Neural cell (in vitro differentiated cells): ENCODE measurements at regions not wholly inside any gene's neighbourhood (a gene's known extent, or its start where the extent isn't known, plus 50 kb on each side); places are given as distances from the start of the nearest gene placed in this dataset.

Source experiments
- H2AFZ ChIP-seq: fragments of 200-600, 300-800 bp; sonication (generic), shearing (Covaris generic); 2 replicates; pipeline ENCODE4 v1.6.0; 2014; ENCODE audit warnings: low read depth, mild to moderate bottlenecking, antibody characterized with exemption, low read length, moderate library complexity
- H3F3A ChIP-seq: fragments of 200-600 bp; shearing (Covaris generic); 2 replicates; pipeline ENCODE4 v1.6.1; 2016; ENCODE audit warnings: mild to moderate bottlenecking, moderate library complexity, mixed read lengths, antibody characterized with exemption, low read length; ENCODE audit not compliant: insufficient read depth, poor library complexity, severe bottlenecking
- H3K27ac ChIP-seq: fragments of 200-600, 300-800 bp; sonication (generic), shearing (Covaris generic); 2 replicates; pipeline ENCODE4 v1.5.1; 2014; ENCODE audit warnings: mild to moderate bottlenecking, low read length, moderate library complexity
- H3K27me3 ChIP-seq: fragments of 300-800, 200-600 bp; sonication (generic), shearing (Covaris generic); 2 replicates; pipeline ENCODE4 v1.6.0; 2014; ENCODE audit warnings: mild to moderate bottlenecking, low read depth, low read length, moderate library complexity; ENCODE audit not compliant: insufficient read depth
- H3K36me3 ChIP-seq: fragments of 300-800, 200-600 bp; sonication (generic), shearing (Covaris generic); 2 replicates; pipeline ENCODE4 v1.5.1; 2014; ENCODE audit warnings: mild to moderate bottlenecking, antibody characterized with exemption, low read length, moderate library complexity; ENCODE audit not compliant: insufficient read depth
- H3K4me2 ChIP-seq: fragments of 300-800, 200-600 bp; sonication (generic), shearing (Covaris generic); 2 replicates; pipeline ENCODE4 v1.6.0; 2014; ENCODE audit warnings: mild to moderate bottlenecking, low read length
- H3K4me3 ChIP-seq: fragments of 300-800, 200-600 bp; sonication (generic), shearing (Covaris generic); 2 replicates; pipeline ENCODE4 v1.5.1; 2014; ENCODE audit warnings: mild to moderate bottlenecking, low read length, moderate library complexity
- H3K79me2 ChIP-seq: fragments of 200-600 bp; shearing (Covaris generic); replicated peaks from 2 replicates; pipeline ENCODE4 v1.6.0; 2014; ENCODE audit warnings: mild to moderate bottlenecking, low read length, moderate library complexity; ENCODE audit not compliant: insufficient read depth
- H3K9ac ChIP-seq: fragments of 300-800, 200-600 bp; sonication (generic), shearing (Covaris generic); 2 replicates; pipeline ENCODE4 v1.6.1; 2016; ENCODE audit warnings: mild to moderate bottlenecking, low read length, mixed read lengths
- H3K9me2 ChIP-seq: fragments of 200-600 bp; shearing (Covaris generic); 2 replicates; pipeline ENCODE4 v1.6.1; 2016; ENCODE audit warnings: mild to moderate bottlenecking, low read length, mixed read lengths; ENCODE audit not compliant: insufficient read depth
- H3K9me3 ChIP-seq: fragments of 200-600, 300-800 bp; sonication (generic), shearing (Covaris generic); 2 replicates; pipeline ENCODE4 v1.6.1; 2016; ENCODE audit warnings: mild to moderate bottlenecking, mixed run types, low read length, moderate library complexity, mixed read lengths
- H4K20me1 ChIP-seq: fragments of 200-600 bp; shearing (Covaris generic); 2 replicates; pipeline ENCODE4 v1.6.1; 2016; ENCODE audit warnings: mild to moderate bottlenecking, mixed run types; ENCODE audit not compliant: insufficient read depth
- CTCF ChIP-seq: fragments of 450-650 bp; IDR thresholded peaks from 2 replicates; pipeline ENCODE4 v1.5.1; 2014; ENCODE audit warnings: antibody characterized with exemption, mild to moderate bottlenecking, moderate library complexity; ENCODE audit not compliant: poor library complexity, severe bottlenecking
- EP300 ChIP-seq: fragments of 450-650 bp; conservative IDR thresholded peaks from 2 replicates; pipeline ENCODE4 v1.6.1; 2014; ENCODE audit warnings: antibody characterized with exemption, mild to moderate bottlenecking, moderate library complexity; ENCODE audit not compliant: poor library complexity, severe bottlenecking
- EZH2 ChIP-seq: fragments of 200-600, 300-800 bp; shearing (Covaris generic), sonication (generic); IDR thresholded peaks from 2 replicates; pipeline ENCODE4 v1.6.1; 2014; ENCODE audit warnings: antibody characterized with exemption, low read length, borderline replicate concordance, mild to moderate bottlenecking; ENCODE audit not compliant: insufficient read depth, poor library complexity, severe bottlenecking
- MXI1 ChIP-seq: fragments of 450-650 bp; conservative IDR thresholded peaks from 2 replicates; pipeline ENCODE4 v1.6.1; 2014; ENCODE audit warnings: antibody characterized with exemption, mild to moderate bottlenecking; ENCODE audit not compliant: poor library complexity, severe bottlenecking
- POLR2AphosphoS5 ChIP-seq: IDR thresholded peaks from 2 replicates; pipeline ENCODE4 v1.6.1; 2012
- RAD21 ChIP-seq: fragments of 450-650 bp; conservative IDR thresholded peaks from 2 replicates; pipeline ENCODE4 v1.6.1; 2014; ENCODE audit warnings: antibody characterized with exemption, mild to moderate bottlenecking, moderate library complexity
- REST ChIP-seq: IDR thresholded peaks from 2 replicates; pipeline ENCODE4 v1.6.1; 2012; ENCODE audit warnings: borderline replicate concordance
- SMC3 ChIP-seq: fragments of 450-650 bp; conservative IDR thresholded peaks from 2 replicates; pipeline ENCODE4 v1.6.1; 2014; ENCODE audit warnings: antibody characterized with exemption, mild to moderate bottlenecking, moderate library complexity; ENCODE audit not compliant: poor library complexity
- TAF1 ChIP-seq: IDR thresholded peaks from 2 replicates; pipeline ENCODE4 v1.6.1; 2012; ENCODE audit warnings: low read depth

GRCh38 chr10:124288928-124289850 lies 129.5 kb downstream of the OAT start:
- H3K9me2 ChIP-seq = no peaks in the 10 kb centered on the region
- no peaks in the 10 kb centered on the region for H3K27me3 ChIP-seq
- peak overlapping the region; percentile 42 for H2AFZ ChIP-seq
- H4K20me1 ChIP-seq = no peaks in the 10 kb centered on the region
- H3K9ac ChIP-seq = peak overlapping the region; percentile 35
- H3F3A ChIP-seq = no peaks in the 10 kb centered on the region
- no peaks in the 10 kb centered on the region for H3K79me2 ChIP-seq
- H3K4me2 ChIP-seq = no peak overlapping the region
- H3K9me3 ChIP-seq = no peaks in the 10 kb centered on the region
- TF ChIP-seq REST = no peak
- no peak for TF ChIP-seq CTCF
- no peak for TF ChIP-seq EZH2
- no peak for TF ChIP-seq SMC3
- TF ChIP-seq RAD21 = no peak
- no peak for TF ChIP-seq TAF1
- TF ChIP-seq EP300 = no peak
- TF ChIP-seq POLR2AphosphoS5 = no peak
- no peak for TF ChIP-seq MXI1
- peak overlapping the region; percentile 61 for H3K27ac ChIP-seq
- no peaks in the 10 kb centered on the region for H3K36me3 ChIP-seq
- no peak overlapping the region for H3K4me3 ChIP-seq

GRCh38 chr10:124288486-124288885 lies 130.2 kb downstream of the OAT start:
- Histone ChIP-seq H3K4me3 (no peak overlapping the region), H3K9ac (peak overlapping the region; percentile 35), H3K9me3 (no peaks in the 10 kb centered on the region), H3K4me2 (no peak overlapping the region), H3K9me2 (no peaks in the 10 kb centered on the region), H3K27me3 (no peaks in the 10 kb centered on the region), H4K20me1 (no peaks in the 10 kb centered on the region), H2AFZ (peak overlapping the region; percentile 42), H3K27ac (peak overlapping the region; percentile 61), H3F3A (no peaks in the 10 kb centered on the region), H3K36me3 (no peaks in the 10 kb centered on the region), H3K79me2 (no peaks in the 10 kb centered on the region)
- peak; percentile 37 for TF ChIP-seq EP300
- no peak for TF ChIP-seq RAD21
- TF ChIP-seq POLR2AphosphoS5 = peak; percentile 58
